GM12878 (cell line): ENCODE measurements at regions not wholly inside any gene's neighbourhood (a gene's known extent, or its start where the extent isn't known, plus 50 kb on each side); places are given as distances from the start of the nearest gene placed in this dataset.

Source experiments
- ATAC-seq: fragments of 200-7000 bp; cut with Tn5 transposase; 3 replicates; pipeline ENCODE4 v1.9.1; 2020; ENCODE audit warnings: mild to moderate bottlenecking, moderate library complexity
- BruUV-seq: library from RNA; stranded (reverse); fragments of 400-500 nt; replicated peaks from 2 replicates; lab custom pipeline; 2021; lab: Mats Ljungman, UMichigan
- CTCF ChIA-PET: fragments of 300-600 bp; sonication (Branson Sonifier 250); formaldehyde crosslinking; extraction: SDS; loops from one replicate; lab custom pipeline; 2021; ENCODE audit warnings: inconsistent platforms; lab: Yijun Ruan, JAX
- POLR2A ChIA-PET: fragments of 350-600 bp; formaldehyde crosslinking; extraction: SDS; loops from one replicate; lab custom pipeline; 2021; ENCODE audit warnings: inconsistent platforms; lab: Charles Lee
- RAD21 ChIA-PET: fragments of 300-600 bp; sonication (Branson Sonifier 250); formaldehyde crosslinking; loops from one replicate; lab custom pipeline; 2023; ENCODE audit warnings: antibody characterized with exemption; ENCODE audit not compliant: unreplicated experiment; lab: Charles Lee
- SMC1A ChIA-PET: fragments of 300-600 bp; sonication (Branson Sonifier 250); formaldehyde crosslinking; loops from one replicate; lab custom pipeline; 2023; ENCODE audit not compliant: unreplicated experiment, uncharacterized antibody; lab: Charles Lee
- DNase-seq: peaks from one replicate; pipeline ENCODE4 v3.0.0-alpha.2; 2011; ENCODE audit warnings: low read depth, low spot score
- FAIRE-seq: peaks from 3 replicates; lab custom pipeline; 2011; peaks lifted over from hg19 to GRCh38; lab: Jason Lieb, UNC
- H2AFZ ChIP-seq: 2 replicates; pipeline ENCODE4 v1.6.0; 2011; ENCODE audit warnings: low read depth, low read length, control low read depth; ENCODE audit not compliant: control insufficient read depth
- H3K27ac ChIP-seq: 2 replicates; pipeline ENCODE4 v1.5.1; 2011; ENCODE audit warnings: control low read depth; ENCODE audit not compliant: control insufficient read depth, insufficient read depth
- H3K27me3 ChIP-seq, 2 experiments: replicated peaks in 1 of 2; 2 replicates each; pipeline versions ENCODE4 v1.6.0 to v1.6.1; 2011; ENCODE audit warnings: low read length in 1 of 2; ENCODE audit not compliant: control insufficient read depth in 2 of 2, insufficient read depth in 2 of 2
- H3K36me3 ChIP-seq, 2 experiments: 2 replicates each; pipeline ENCODE4 v1.5.1; 2011; ENCODE audit warnings: low read length in 1 of 2; ENCODE audit not compliant: control insufficient read depth in 2 of 2, insufficient read depth in 2 of 2
- H3K4me1 ChIP-seq: 2 replicates; pipeline ENCODE4 v1.6.1; 2011; ENCODE audit warnings: mild to moderate bottlenecking, low read length, moderate library complexity, mixed read lengths; ENCODE audit not compliant: control insufficient read depth, insufficient read depth
- H3K4me2 ChIP-seq: 2 replicates; pipeline ENCODE4 v1.6.0; 2011; ENCODE audit warnings: control low read depth; ENCODE audit not compliant: control insufficient read depth, insufficient read depth
- H3K4me3 ChIP-seq: fragments of 200-600 bp; sonication (generic); 2 replicates; pipeline ENCODE4 v1.5.1; 2016
- H3K79me2 ChIP-seq: 2 replicates; pipeline ENCODE4 v1.6.0; 2011; ENCODE audit warnings: low read length; ENCODE audit not compliant: control insufficient read depth, insufficient read depth
- H3K9ac ChIP-seq: 2 replicates; pipeline ENCODE4 v1.8.0; 2011; ENCODE audit warnings: low read length, control low read depth, mixed read lengths; ENCODE audit not compliant: control insufficient read depth, insufficient read depth
- H3K9me3 ChIP-seq: replicated peaks from 3 replicates; pipeline ENCODE4 v1.5.1; 2011; ENCODE audit warnings: mild to moderate bottlenecking, low read length; ENCODE audit not compliant: control insufficient read depth, insufficient read depth
- H4K20me1 ChIP-seq: 2 replicates; pipeline ENCODE4 v1.6.0; 2011; ENCODE audit not compliant: control insufficient read depth, insufficient read depth
- BCL3 ChIP-seq: IDR thresholded peaks from 2 replicates; pipeline ENCODE4 v1.6.1; 2011; ENCODE audit warnings: borderline replicate concordance, low read depth, mild to moderate bottlenecking, moderate library complexity, low read length; ENCODE audit not compliant: insufficient read depth, poor library complexity, severe bottlenecking
- KLF5 ChIP-seq: fragments of 450-650 bp; IDR thresholded peaks from 2 replicates; pipeline ENCODE4 v1.6.1; 2014; ENCODE audit warnings: mild to moderate bottlenecking; ENCODE audit not compliant: partially characterized antibody
- MTA3 ChIP-seq: IDR thresholded peaks from 2 replicates; pipeline ENCODE4 v1.6.1; 2012; ENCODE audit warnings: low read length, inconsistent platforms, borderline replicate concordance
- MYB ChIP-seq: fragments of 150-350 bp; IDR thresholded peaks from 2 replicates; pipeline ENCODE4 v1.6.1; 2014; ENCODE audit warnings: mild to moderate bottlenecking, low read depth, low read length, borderline replicate concordance
- MYC ChIP-seq: IDR thresholded peaks from 2 replicates; pipeline ENCODE4 v1.6.1; 2011; ENCODE audit warnings: mild to moderate bottlenecking, low read length, moderate library complexity, inconsistent platforms; ENCODE audit not compliant: insufficient read depth, insufficient replicate concordance, insufficient read length, severe bottlenecking
- PRDM15 ChIP-seq: fragments of 450-650 bp; formaldehyde crosslinking; IDR thresholded peaks from 2 replicates; pipeline ENCODE4 v1.4.0; 2020; ENCODE audit warnings: mild to moderate bottlenecking, moderate library complexity
- TCF3 ChIP-seq: IDR thresholded peaks from 2 replicates; pipeline ENCODE4 v1.6.1; 2012; ENCODE audit warnings: low read depth, mild to moderate bottlenecking, low read length, borderline replicate concordance; ENCODE audit not compliant: insufficient read depth
- WGBS: methylation state at CpG from one replicate; pipeline ENCODE4 v1.1.6; 2016; ENCODE audit warnings: low lambda C conversion rate; ENCODE audit not compliant: insufficient replicate concordance, insufficient coverage; ENCODE audit errors: missing lambda C conversion rate; 5-methylcytosine and 5-hydroxymethylcytosine counted together
- in situ Hi-C: fragments of 300-500 bp; cut with MboI; formaldehyde crosslinking; loops from 9 replicates; pipeline ENCODE4 v1.14.3; 2018; ENCODE audit warnings: mixed read lengths
- intact Hi-C: fragments of 100-400 bp; cut with micrococcal nuclease; formaldehyde crosslinking; loops from one replicate; pipeline ENCODE4 v1.14.2; 2022; ENCODE audit not compliant: unreplicated experiment

- ChIA-PET SMC1A (no interaction called here), CTCF (no interaction called here), POLR2A (no interaction called here), RAD21 (no interaction called here)
- intact Hi-C loops, result no loop called here
- no peak overlapping the region for H3K4me3 ChIP-seq
- no peaks in the 10 kb centered on the region for H3K36me3 ChIP-seq
- in situ Hi-C loops, result no loop called here
- H3K27me3 ChIP-seq, result no peaks in the 10 kb centered on the region
- no TSS peak for BruUV-seq
- no peak for DNase-seq
- no peaks in the 10 kb centered on the region for H3K79me2 ChIP-seq
- H2AFZ ChIP-seq, result no peak overlapping the region
- no peak overlapping the region for H3K9ac ChIP-seq
- no peak for FAIRE-seq
- no peaks in the 10 kb centered on the region for H4K20me1 ChIP-seq
- H3K4me1 ChIP-seq, result no peaks in the 10 kb centered on the region
- ATAC-seq, result no peak
- no peak overlapping the region for H3K4me2 ChIP-seq
- no peak for TF ChIP-seq MTA3
- no peak for TF ChIP-seq BCL3
- no peak for TF ChIP-seq TCF3
- no peak for TF ChIP-seq MYC
- no peak for TF ChIP-seq MYB
- no peak for TF ChIP-seq PRDM15 (CRISPR knock-in tag)
- TF ChIP-seq KLF5, result no peak
- H3K27ac ChIP-seq, result no peak overlapping the region
- WGBS, result 5% methylated on average over 2 of the region's 2 CpGs
- no peaks in the 10 kb centered on the region for H3K9me3 ChIP-seq
Observed at GRCh38 chr17:13833921-13834320, 232.2 kb upstream of the HS3ST3A1 start.
